Fibroblast of mammary gland (primary cell): ENCODE measurements at regions not wholly inside any gene's neighbourhood (a gene's known extent, or its start where the extent isn't known, plus 50 kb on each side); places are given as distances from the start of the nearest gene placed in this dataset.
"Not testable (repeated sequence)": the region's sequence is repeated elsewhere in the genome, so short reads cannot be mapped to it uniquely, and the experiment has no call there.

Experiments used
- DNase-seq: peaks from one replicate; pipeline ENCODE4 v3.0.0-alpha.2; 2010; ENCODE audit warnings: low read depth
- H3K4me3 ChIP-seq: 2 replicates; pipeline ENCODE4 v1.5.1; 2011; ENCODE audit warnings: low read depth, mild to moderate bottlenecking, low read length, moderate library complexity; ENCODE audit not compliant: control insufficient read depth
- CTCF ChIP-seq: conservative IDR thresholded peaks from 2 replicates; pipeline ENCODE4 v1.5.1; 2011; ENCODE audit warnings: low read depth, low read length, inconsistent platforms; ENCODE audit not compliant: control insufficient read depth, insufficient read depth

GRCh38 chr4:38385093-38386004 lies 278.6 kb upstream of the KLF3 start:
- no peak for TF ChIP-seq CTCF
- DNase-seq, result peak; percentile 64

GRCh38 chr4:38386005-38386551 lies 277.9 kb upstream of the KLF3 start:
- no peak for DNase-seq
- no peak overlapping the region for H3K4me3 ChIP-seq
- TF ChIP-seq CTCF, result no peak

More at GRCh38 chr4:38385093-38386004, 278.6 kb upstream of the KLF3 start:
- H3K4me3 ChIP-seq, result no peak overlapping the region

- no peak for TF ChIP-seq CTCF
- no peak for DNase-seq
- H3K4me3 ChIP-seq, result no peak overlapping the region
Observed at GRCh38 chr4:38386654-38387188, 277.3 kb upstream of the KLF3 start.

- H3K4me3 ChIP-seq, result no peak overlapping the region
- DNase-seq, result peak; percentile 64
- TF ChIP-seq CTCF, result no peak
Observed at GRCh38 chr4:38387348-38387747, 276.7 kb upstream of the KLF3 start.

GRCh38 chr4:38387819-38388218 lies 276.2 kb upstream of the KLF3 start:
- no peak for TF ChIP-seq CTCF
- H3K4me3 ChIP-seq, result no peak overlapping the region
- DNase-seq, result peak; percentile 25

GRCh38 chr4:38388907-38389306 lies 275.1 kb upstream of the KLF3 start:
- not testable (repeated sequence) for DNase-seq, H3K4me3 ChIP-seq

- TF ChIP-seq CTCF, result no peak
Observed at GRCh38 chr4:38390969-38391545, 272.9 kb upstream of the KLF3 start.

More at GRCh38 chr4:38390969-38391545, 272.9 kb upstream of the KLF3 start:
- H3K4me3 ChIP-seq, result no peak overlapping the region
- DNase-seq, result no peak
